ENCODE measurements at regions not wholly inside any gene's neighbourhood (a gene's known extent, or its start where the extent isn't known, plus 50 kb on each side); places are given as distances from the start of the nearest gene placed in this dataset.

DNA sequence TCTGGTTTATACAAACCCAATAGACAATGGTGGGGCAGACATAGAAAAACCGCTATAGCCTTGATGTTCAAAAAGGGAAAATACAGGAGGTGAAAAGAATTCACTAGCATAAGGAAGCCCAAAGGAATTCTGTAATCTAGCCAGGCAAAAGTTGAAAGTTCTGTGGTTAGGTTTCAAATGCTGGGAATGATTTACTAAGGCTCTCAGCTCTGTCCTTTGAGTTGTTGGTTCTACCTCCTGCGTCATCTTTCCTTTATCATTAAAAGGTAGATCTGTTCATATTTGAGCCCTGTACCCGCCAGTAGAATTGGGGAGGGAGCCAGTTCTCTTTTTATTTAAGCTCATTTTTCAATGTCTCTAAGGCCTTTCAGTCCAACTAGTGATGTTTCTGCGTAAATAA, 866.5 kb downstream of the IGSF11 start:
- no peaks in the 10 kb centered on the region for H3K27me3 ChIP-seq (ENCODE audit: control insufficient read depth in 5 of 5, insufficient read depth in 4 of 5, low read length in 5 of 5)
- no peaks in the 10 kb centered on the region for H3K36me3 ChIP-seq (ENCODE audit: control insufficient read depth in 5 of 5, insufficient read depth in 5 of 5, low read length in 5 of 5)
- no peak overlapping the region for H3K9ac ChIP-seq (ENCODE audit: low read length in 5 of 5)
- peaks cover 0 to 5% (median 0%) of the 10 kb centered on the region in 5 donors for H3K9me3 ChIP-seq (ENCODE audit: control insufficient read depth in 5 of 5, low read length in 5 of 5)
- no peak overlapping the region for H3K27ac ChIP-seq (ENCODE audit: low read depth, low read length)
- H3K4me3 ChIP-seq (ENCODE audit: low read depth in 1 of 5, low read length in 5 of 5): no peak overlapping the region
- peaks cover 0 to 4% (median 0%) of the 10 kb centered on the region in 5 donors for H3K4me1 ChIP-seq (ENCODE audit: control insufficient read depth in 5 of 5, insufficient read depth in 5 of 5, low read length in 5 of 5)

- Histone ChIP-seq H3K9ac (ENCODE audit: low read length in 5 of 5) (no peak overlapping the region), H3K27ac (ENCODE audit: low read depth, low read length) (no peak overlapping the region), H3K4me3 (ENCODE audit: low read depth in 1 of 5, low read length in 5 of 5) (no peak overlapping the region), H3K9me3 (ENCODE audit: control insufficient read depth in 5 of 5, low read length in 5 of 5) (peaks cover 0 to 5% (median 0%) of the 10 kb centered on the region in 5 donors), H3K27me3 (ENCODE audit: control insufficient read depth in 5 of 5, insufficient read depth in 4 of 5, low read length in 5 of 5) (no peaks in the 10 kb centered on the region), H3K4me1 (ENCODE audit: control insufficient read depth in 5 of 5, insufficient read depth in 5 of 5, low read length in 5 of 5) (peaks cover 0 to 4% (median 0%) of the 10 kb centered on the region in 5 donors), H3K36me3 (ENCODE audit: control insufficient read depth in 5 of 5, insufficient read depth in 5 of 5, low read length in 5 of 5) (no peaks in the 10 kb centered on the region)
Measured at GRCh38 chr3:118171236-118171852, 863.3 kb downstream of the IGSF11 start.

GRCh38 chr3:118180853-118181252, 853.8 kb downstream of the IGSF11 start:
- Histone ChIP-seq H3K9me3 (ENCODE audit: control insufficient read depth in 5 of 5, low read length in 5 of 5) (peaks cover 0 to 2% (median 0%) of the 10 kb centered on the region in 5 donors), H3K4me1 (ENCODE audit: control insufficient read depth in 5 of 5, insufficient read depth in 5 of 5, low read length in 5 of 5) (no peaks in the 10 kb centered on the region), H3K4me3 (ENCODE audit: low read depth in 1 of 5, low read length in 5 of 5) (no peak overlapping the region), H3K36me3 (ENCODE audit: control insufficient read depth in 5 of 5, insufficient read depth in 5 of 5, low read length in 5 of 5) (no peaks in the 10 kb centered on the region), H3K27ac (ENCODE audit: low read depth, low read length) (no peak overlapping the region), H3K9ac (ENCODE audit: low read length in 5 of 5) (no peak overlapping the region), H3K27me3 (ENCODE audit: control insufficient read depth in 5 of 5, insufficient read depth in 4 of 5, low read length in 5 of 5) (no peaks in the 10 kb centered on the region)

GRCh38 chr3:118181274-118181673, 853.4 kb downstream of the IGSF11 start:
- Histone ChIP-seq H3K4me3 (ENCODE audit: low read depth in 1 of 5, low read length in 5 of 5) (no peak overlapping the region), H3K9me3 (ENCODE audit: control insufficient read depth in 5 of 5, low read length in 5 of 5) (peaks cover 0 to 2% (median 0%) of the 10 kb centered on the region in 5 donors)

DNA sequence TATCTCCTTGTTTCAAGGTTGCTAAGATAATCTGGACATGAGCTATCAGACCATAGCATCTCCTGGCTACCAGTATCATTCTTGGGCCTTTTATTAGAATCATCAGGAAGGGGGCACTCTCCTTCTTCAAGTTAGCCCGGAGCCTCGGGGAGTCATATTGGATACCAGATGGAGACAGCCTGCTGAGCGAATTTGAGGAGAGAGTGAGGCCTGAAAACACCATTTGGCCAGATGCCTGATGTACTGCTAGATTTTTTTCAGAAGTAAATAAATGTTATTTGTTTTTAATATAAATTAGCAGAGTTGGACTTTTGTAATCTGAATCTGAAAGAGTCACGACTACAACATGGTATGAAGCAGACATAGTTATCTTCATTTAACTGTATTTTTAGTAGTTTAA, 848.6 kb downstream of the IGSF11 start:
- H3K4me1 ChIP-seq (ENCODE audit: control insufficient read depth in 5 of 5, insufficient read depth in 5 of 5, low read length in 5 of 5): no peaks in the 10 kb centered on the region
- no peak overlapping the region for H3K27ac ChIP-seq (ENCODE audit: low read depth, low read length)
- no peaks in the 10 kb centered on the region for H3K36me3 ChIP-seq (ENCODE audit: control insufficient read depth in 5 of 5, insufficient read depth in 5 of 5, low read length in 5 of 5)
- no peak overlapping the region for H3K4me3 ChIP-seq (ENCODE audit: low read depth in 1 of 5, low read length in 5 of 5)
- no peak overlapping the region for H3K9ac ChIP-seq (ENCODE audit: low read length in 5 of 5)
- H3K27me3 ChIP-seq (ENCODE audit: control insufficient read depth in 5 of 5, insufficient read depth in 4 of 5, low read length in 5 of 5): no peaks in the 10 kb centered on the region
- peaks cover 0 to 2% (median 0%) of the 10 kb centered on the region in 5 donors for H3K9me3 ChIP-seq (ENCODE audit: control insufficient read depth in 5 of 5, low read length in 5 of 5)

More at GRCh38 chr3:118181274-118181673, 853.4 kb downstream of the IGSF11 start:
- Histone ChIP-seq H3K9ac (ENCODE audit: low read length in 5 of 5) (no peak overlapping the region), H3K27me3 (ENCODE audit: control insufficient read depth in 5 of 5, insufficient read depth in 4 of 5, low read length in 5 of 5) (no peaks in the 10 kb centered on the region), H3K4me1 (ENCODE audit: control insufficient read depth in 5 of 5, insufficient read depth in 5 of 5, low read length in 5 of 5) (no peaks in the 10 kb centered on the region), H3K27ac (ENCODE audit: low read depth, low read length) (no peak overlapping the region), H3K36me3 (ENCODE audit: control insufficient read depth in 5 of 5, insufficient read depth in 5 of 5, low read length in 5 of 5) (no peaks in the 10 kb centered on the region)

DNA sequence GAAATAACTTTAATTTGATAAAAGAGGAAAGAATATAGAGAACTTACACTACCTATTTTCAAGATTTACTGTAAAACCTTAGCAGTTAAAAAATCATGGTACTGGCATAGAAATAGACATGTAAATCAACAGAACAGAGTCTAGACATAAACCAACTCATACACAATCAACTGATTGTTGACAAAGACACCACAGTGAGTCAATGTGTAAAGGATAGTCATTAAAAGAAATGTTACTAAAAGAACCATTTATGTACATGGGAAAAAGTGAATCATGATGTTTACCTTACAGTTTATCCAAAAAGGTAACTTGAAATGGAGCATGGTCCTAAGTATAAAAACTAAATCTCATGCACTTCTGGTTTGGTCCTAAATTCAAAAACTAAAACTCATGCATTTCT, 847.4 kb downstream of the IGSF11 start:
- Histone ChIP-seq H3K9ac (ENCODE audit: low read length in 5 of 5) (no peak overlapping the region), H3K9me3 (ENCODE audit: control insufficient read depth in 5 of 5, low read length in 5 of 5) (peaks cover 0 to 5% (median 0%) of the 10 kb centered on the region in 5 donors), H3K27ac (ENCODE audit: low read depth, low read length) (no peak overlapping the region), H3K4me1 (ENCODE audit: control insufficient read depth in 5 of 5, insufficient read depth in 5 of 5, low read length in 5 of 5) (no peaks in the 10 kb centered on the region), H3K36me3 (ENCODE audit: control insufficient read depth in 5 of 5, insufficient read depth in 5 of 5, low read length in 5 of 5) (no peaks in the 10 kb centered on the region), H3K27me3 (ENCODE audit: control insufficient read depth in 5 of 5, insufficient read depth in 4 of 5, low read length in 5 of 5) (no peaks in the 10 kb centered on the region), H3K4me3 (ENCODE audit: low read depth in 1 of 5, low read length in 5 of 5) (no peak overlapping the region)

GRCh38 chr3:118196183-118196582, 838.5 kb downstream of the IGSF11 start:
- no peak overlapping the region for H3K9ac ChIP-seq (ENCODE audit: low read length in 5 of 5)
- H3K27me3 ChIP-seq (ENCODE audit: control insufficient read depth in 5 of 5, insufficient read depth in 4 of 5, low read length in 5 of 5): no peaks in the 10 kb centered on the region
- H3K27ac ChIP-seq (ENCODE audit: low read depth, low read length): no peak overlapping the region
- no peak overlapping the region for H3K4me3 ChIP-seq (ENCODE audit: low read depth in 1 of 5, low read length in 5 of 5)
- peaks cover 8 to 32% (median 30%) of the 10 kb centered on the region in 5 donors for H3K9me3 ChIP-seq (ENCODE audit: control insufficient read depth in 5 of 5, low read length in 5 of 5)
- H3K36me3 ChIP-seq (ENCODE audit: control insufficient read depth in 5 of 5, insufficient read depth in 5 of 5, low read length in 5 of 5): no peaks in the 10 kb centered on the region
- H3K4me1 ChIP-seq (ENCODE audit: control insufficient read depth in 5 of 5, insufficient read depth in 5 of 5, low read length in 5 of 5): no peaks in the 10 kb centered on the region

DNA sequence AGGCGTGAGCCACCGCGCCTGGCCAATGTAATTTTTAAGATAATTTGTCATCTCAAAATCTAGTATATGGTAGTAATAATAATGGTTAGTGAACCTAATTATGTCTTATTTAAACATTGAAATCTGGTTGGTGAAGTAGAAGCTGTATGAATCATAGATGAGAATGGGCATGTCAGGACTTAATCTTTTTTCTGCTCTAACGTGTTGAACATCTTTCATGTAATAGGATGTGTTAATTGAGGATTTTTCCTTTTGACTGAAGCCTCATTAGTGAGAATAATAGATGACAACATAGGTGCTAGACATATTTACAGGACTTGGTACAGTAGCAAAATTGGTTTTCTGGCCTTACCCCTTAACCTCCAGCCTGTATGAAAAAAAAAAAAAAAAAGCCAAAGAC, 835.6 kb downstream of the IGSF11 start:
- no peaks in the 10 kb centered on the region for H3K27me3 ChIP-seq (ENCODE audit: control insufficient read depth in 5 of 5, insufficient read depth in 4 of 5, low read length in 5 of 5)
- no peak overlapping the region for H3K27ac ChIP-seq (ENCODE audit: low read depth, low read length)
- no peak overlapping the region for H3K9ac ChIP-seq (ENCODE audit: low read length in 5 of 5)
- no peaks in the 10 kb centered on the region for H3K4me1 ChIP-seq (ENCODE audit: control insufficient read depth in 5 of 5, insufficient read depth in 5 of 5, low read length in 5 of 5)
- H3K9me3 ChIP-seq (ENCODE audit: control insufficient read depth in 5 of 5, low read length in 5 of 5): peaks cover 8 to 40% (median 34%) of the 10 kb centered on the region in 5 donors
- H3K36me3 ChIP-seq (ENCODE audit: control insufficient read depth in 5 of 5, insufficient read depth in 5 of 5, low read length in 5 of 5): no peaks in the 10 kb centered on the region
- no peak overlapping the region for H3K4me3 ChIP-seq (ENCODE audit: low read depth in 1 of 5, low read length in 5 of 5)

DNA sequence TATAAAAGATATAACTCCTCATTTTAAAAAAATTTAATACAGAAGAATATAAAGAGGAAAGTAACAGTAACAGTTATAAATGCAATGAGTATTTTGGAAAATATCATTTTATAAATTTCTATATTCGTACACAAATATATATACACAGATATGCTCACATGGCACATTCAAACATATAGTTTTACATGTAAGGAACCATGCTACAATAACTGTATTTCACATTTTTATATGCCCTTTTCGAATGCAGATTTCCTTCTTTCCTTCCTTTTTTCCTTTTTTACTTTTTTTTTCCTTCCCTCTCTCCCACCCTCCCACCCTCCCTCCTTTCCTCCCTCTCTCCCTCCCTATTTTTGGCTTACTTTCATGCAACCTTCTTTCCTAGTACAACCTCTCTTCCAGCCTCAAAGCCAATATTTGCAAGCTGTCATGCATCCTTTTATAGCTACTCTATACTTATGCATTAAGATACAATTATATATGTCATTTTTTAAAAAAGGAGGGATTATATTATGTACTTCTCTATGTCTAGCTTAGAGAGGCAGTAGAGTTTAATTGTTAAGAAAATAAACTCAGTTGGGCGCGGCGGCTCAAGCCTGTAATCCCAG, 830.5 kb downstream of the IGSF11 start:
- Histone ChIP-seq H3K36me3 (ENCODE audit: control insufficient read depth in 5 of 5, insufficient read depth in 5 of 5, low read length in 5 of 5) (no peaks in the 10 kb centered on the region), H3K9me3 (ENCODE audit: control insufficient read depth in 5 of 5, low read length in 5 of 5) (peaks cover 0 to 19% (median 11%) of the 10 kb centered on the region in 5 donors), H3K4me3 (ENCODE audit: low read depth in 1 of 5, low read length in 5 of 5) (no peak overlapping the region), H3K4me1 (ENCODE audit: control insufficient read depth in 5 of 5, insufficient read depth in 5 of 5, low read length in 5 of 5) (no peaks in the 10 kb centered on the region), H3K9ac (ENCODE audit: low read length in 5 of 5) (no peak overlapping the region), H3K27me3 (ENCODE audit: control insufficient read depth in 5 of 5, insufficient read depth in 4 of 5, low read length in 5 of 5) (no peaks in the 10 kb centered on the region), H3K27ac (ENCODE audit: low read depth, low read length) (no peak overlapping the region)

- Histone ChIP-seq H3K27ac (ENCODE audit: low read depth, low read length) (no peak overlapping the region), H3K36me3 (ENCODE audit: control insufficient read depth in 5 of 5, insufficient read depth in 5 of 5, low read length in 5 of 5) (no peaks in the 10 kb centered on the region), H3K4me1 (ENCODE audit: control insufficient read depth in 5 of 5, insufficient read depth in 5 of 5, low read length in 5 of 5) (no peaks in the 10 kb centered on the region), H3K27me3 (ENCODE audit: control insufficient read depth in 5 of 5, insufficient read depth in 4 of 5, low read length in 5 of 5) (no peaks in the 10 kb centered on the region), H3K4me3 (ENCODE audit: low read depth in 1 of 5, low read length in 5 of 5) (no peak overlapping the region), H3K9me3 (ENCODE audit: control insufficient read depth in 5 of 5, low read length in 5 of 5) (peaks cover 0 to 6% (median 0%) of the 10 kb centered on the region in 5 donors), H3K9ac (ENCODE audit: low read length in 5 of 5) (no peak overlapping the region)
Measured at GRCh38 chr3:118207271-118207670, 827.4 kb downstream of the IGSF11 start.

All from subcutaneous abdominal adipose tissue (tissue), 5 donors.